HG02852 (cell line): ENCODE measurements at regions not wholly inside any gene's neighbourhood (a gene's known extent, or its start where the extent isn't known, plus 50 kb on each side); places are given as distances from the start of the nearest gene placed in this dataset.

ENCODE experiments used
- ATAC-seq: cut with Tn5 transposase; IDR thresholded peaks from one replicate; pipeline ENCODE4 v1.9.1; 2021; ENCODE audit warnings: mild to moderate bottlenecking, moderate library complexity; ENCODE audit not compliant: unreplicated experiment

GRCh38 chr1:96992871-96993270 is 271.3 kb downstream of the PTBP2 start:
- no peak for ATAC-seq

- ATAC-seq: no peak
Observed at GRCh38 chr1:96995351-96995750, 273.8 kb downstream of the PTBP2 start.

DNA sequence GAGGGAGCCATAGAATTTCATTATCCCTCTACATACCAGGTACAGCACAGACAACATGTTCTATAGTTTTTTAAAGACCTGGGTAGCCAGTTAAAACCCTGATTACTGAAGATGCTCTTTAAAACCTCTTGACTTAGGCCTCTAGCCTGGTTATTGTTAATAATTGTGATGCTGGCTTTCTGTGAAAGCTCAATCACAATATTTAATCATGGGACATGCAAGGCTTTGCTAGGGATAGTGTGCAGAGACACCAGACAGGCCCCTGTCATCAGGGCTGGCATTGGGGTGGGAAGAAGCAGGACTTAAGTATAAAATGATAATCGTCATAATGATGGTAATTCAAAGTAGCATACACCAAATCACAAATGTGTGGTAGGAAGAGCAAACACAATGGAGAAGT is 274.4 kb downstream of the PTBP2 start:
- no peak for ATAC-seq

GRCh38 chr1:96997717-96998116 is 276.1 kb downstream of the PTBP2 start:
- ATAC-seq: no peak

GRCh38 chr1:96998466-96998865 is 276.9 kb downstream of the PTBP2 start:
- no peak for ATAC-seq

DNA sequence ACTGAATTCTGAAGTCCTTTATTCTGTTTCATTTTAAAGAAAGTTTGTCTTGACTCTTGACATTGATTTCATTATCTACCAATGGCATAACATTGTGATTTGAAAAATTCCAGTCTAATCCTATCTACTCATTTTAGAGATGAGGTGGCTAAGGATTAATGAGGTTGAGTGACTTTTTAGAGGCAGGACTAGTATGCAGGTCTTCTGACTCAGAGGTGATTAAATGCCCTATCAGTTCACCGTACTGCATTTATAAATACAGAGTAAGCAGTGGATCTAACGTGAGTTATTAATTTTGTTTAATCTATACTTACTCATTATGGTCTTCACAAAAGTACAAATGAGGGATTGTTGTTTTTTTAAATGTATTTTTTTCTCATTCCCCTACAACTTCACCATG is 277.6 kb downstream of the PTBP2 start:
- no peak for ATAC-seq

DNA sequence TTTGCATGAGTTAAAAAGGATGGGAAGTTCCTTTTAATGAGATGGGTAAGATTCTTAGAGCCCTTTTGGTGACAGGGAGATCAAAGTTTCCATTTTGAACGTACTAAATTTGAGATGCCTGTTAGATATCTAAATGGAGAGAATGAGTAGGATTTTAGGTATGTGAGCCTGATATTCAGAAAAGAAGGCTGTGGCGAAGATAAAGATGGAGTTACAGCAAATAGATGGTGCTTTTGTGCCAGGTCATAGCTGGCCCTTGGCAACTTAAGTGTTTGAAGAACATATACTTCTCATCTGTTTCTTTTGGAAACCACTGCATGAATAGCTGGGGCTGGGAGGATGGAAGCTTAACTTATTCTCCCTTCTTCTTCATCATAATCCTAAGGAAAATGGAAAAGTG is 282.5 kb downstream of the PTBP2 start:
- no peak for ATAC-seq

DNA sequence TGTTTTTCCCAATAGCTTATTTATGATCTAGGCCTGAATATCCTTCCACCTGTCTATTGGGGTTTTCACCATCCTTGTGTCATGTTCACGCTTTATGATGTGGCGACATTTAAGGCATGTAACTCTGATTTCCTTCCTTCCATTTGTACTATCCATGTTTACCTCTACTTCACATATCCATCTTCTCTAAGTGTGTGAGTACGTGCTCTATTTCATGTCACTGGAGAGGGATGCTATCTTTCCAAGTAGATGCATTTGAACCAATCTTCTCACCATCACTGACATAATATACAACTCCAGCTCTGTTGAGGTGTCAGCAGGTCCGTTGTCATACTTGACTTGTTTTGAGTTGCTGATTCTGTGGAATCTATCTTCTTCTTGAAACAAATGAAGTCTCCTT is 283.2 kb downstream of the PTBP2 start:
- no peak for ATAC-seq

DNA sequence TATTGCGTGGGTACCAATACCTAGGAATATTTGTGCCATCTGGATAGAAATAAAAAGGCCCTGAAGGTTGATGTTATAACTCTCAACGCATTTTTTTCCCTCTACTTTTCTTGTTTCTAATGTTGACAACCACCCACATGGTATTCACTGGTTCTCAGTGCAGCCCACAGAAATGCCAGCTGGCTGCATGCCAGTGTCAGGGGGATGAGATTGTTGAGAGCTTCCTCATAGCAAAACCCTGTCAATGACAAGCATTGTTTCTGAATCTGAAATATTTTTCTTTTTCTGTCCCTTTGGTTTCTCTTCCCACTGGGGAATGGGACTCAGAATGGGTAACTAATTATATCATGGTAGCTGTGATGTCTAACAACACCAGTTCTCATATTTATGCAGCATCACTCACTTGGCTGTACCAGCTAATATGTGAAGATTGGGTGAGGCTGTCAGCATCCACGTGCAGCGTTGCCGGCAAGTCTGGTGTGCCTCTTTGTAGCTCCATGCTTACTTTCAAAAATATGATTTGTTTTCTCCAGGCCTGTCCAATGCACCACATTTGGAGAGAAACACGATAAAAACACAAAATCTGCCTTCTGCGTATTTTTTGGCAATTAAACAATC is 284.6 kb downstream of the PTBP2 start:
- no peak for ATAC-seq

DNA sequence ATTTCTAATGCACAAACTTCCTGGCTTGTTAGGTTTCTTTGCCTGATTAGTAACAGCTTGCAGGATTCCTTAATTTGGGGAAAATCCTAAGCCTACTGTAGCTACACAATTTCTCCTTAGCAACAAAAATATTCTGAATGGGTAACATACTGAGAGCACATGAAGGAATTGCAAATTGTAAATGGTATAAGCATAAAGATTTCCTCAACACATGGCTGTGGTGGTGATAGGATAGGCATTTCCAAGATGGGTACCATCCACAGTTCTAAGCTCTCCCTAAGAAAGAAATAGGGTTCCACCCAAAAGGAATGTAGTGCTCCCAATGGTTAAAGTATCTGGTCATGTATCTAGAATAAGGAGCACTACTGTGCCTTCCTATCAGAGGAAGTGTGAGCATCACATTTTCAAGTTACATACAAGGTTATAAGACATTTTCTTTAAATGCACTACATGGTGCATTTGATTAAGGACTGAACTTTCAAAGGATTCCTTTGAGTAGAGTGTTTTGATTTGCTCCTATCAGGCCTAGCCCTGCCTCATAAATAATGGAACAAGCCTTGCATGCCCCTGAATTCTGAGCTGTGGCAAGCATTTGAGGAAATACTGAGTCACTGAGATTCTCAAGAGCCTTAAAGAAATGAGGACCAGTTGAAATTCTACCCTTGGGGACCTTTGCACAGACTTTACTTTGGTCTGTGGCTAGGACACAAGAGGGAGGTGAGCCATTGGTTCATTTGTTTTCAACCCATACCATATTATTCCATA is 286.4 kb downstream of the PTBP2 start:
- no peak for ATAC-seq

- no peak for ATAC-seq
Observed at GRCh38 chr1:97010566-97011264, 289.1 kb downstream of the PTBP2 start.

GRCh38 chr1:97013136-97013535 is 291.6 kb downstream of the PTBP2 start:
- no peak for ATAC-seq

DNA sequence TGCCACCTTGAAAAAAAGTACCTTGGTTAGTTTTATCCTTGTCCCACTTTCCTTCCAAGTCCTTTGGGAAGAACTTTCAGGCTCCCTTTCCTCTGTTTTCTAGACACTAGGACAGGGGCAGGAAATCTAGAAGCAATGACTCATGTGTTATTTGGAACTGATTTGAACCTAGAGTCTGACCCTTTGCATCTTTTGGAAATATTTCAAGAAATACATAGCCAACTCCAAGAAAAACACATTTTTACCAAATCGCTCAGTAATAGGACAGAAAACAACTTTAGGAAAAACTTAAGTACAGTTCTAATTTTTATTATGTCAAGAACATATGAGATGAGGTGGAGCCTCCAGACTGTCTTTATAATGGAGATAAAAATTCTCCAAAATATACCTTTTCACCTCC is 292.4 kb downstream of the PTBP2 start:
- no peak for ATAC-seq

DNA sequence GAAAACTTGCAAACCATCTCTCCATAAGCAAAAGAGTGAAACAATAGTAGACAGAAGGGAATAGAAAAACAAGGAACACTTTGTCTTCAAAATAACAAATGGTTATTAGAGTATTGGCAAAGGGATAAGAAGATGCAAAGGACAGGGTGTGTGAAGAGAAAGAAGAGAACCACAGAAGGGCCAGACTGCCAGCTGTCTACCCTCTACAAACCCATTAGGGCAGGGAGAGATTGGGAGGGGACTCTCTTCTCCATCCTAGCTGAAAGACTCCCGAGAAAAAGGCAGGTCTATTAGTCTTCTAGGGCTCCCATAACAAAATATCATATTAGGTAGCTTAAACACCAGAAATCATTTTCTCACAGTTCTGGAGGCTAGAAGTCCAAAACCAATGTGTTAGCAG is 292.8 kb downstream of the PTBP2 start:
- ATAC-seq: no peak

GRCh38 chr1:97017895-97018294 is 296.3 kb downstream of the PTBP2 start:
- no peak for ATAC-seq
